CD8-positive, alpha-beta memory T cell (primary cell): ENCODE measurements at regions not wholly inside any gene's neighbourhood (a gene's known extent, or its start where the extent isn't known, plus 50 kb on each side); places are given as distances from the start of the nearest gene placed in this dataset.
"Not testable (repeated sequence)": the region's sequence is repeated elsewhere in the genome, so short reads cannot be mapped to it uniquely, and the experiment has no call there.

Experiments
- CTCF ChIA-PET: fragments of 350-600 bp; sonication (Branson Sonifier 250); formaldehyde crosslinking; loops from one replicate; lab custom pipeline; 2021; ENCODE audit warnings: antibody characterized with exemption; lab: Charles Lee
- POLR2A ChIA-PET: fragments of 350-600 bp; sonication (Branson Sonifier 250); formaldehyde crosslinking; loops from one replicate; lab custom pipeline; 2021; ENCODE audit warnings: antibody characterized with exemption; lab: Charles Lee
- DNase-seq, 5 donors: peaks; one replicate each; pipeline versions ENCODE4 v3.0.0 to v3.0.0-alpha.2; 2020 to 2022; ENCODE audit warnings: mixed read lengths in 1 of 5
- H3K27ac ChIP-seq: one replicate; pipeline ENCODE4 v1.7.0; 2013; ENCODE audit warnings: low read depth, mild to moderate bottlenecking, low read length, moderate library complexity
- H3K27me3 ChIP-seq: 2 replicates; pipeline ENCODE4 v1.7.0; 2013; ENCODE audit warnings: low read length, mild to moderate bottlenecking; ENCODE audit not compliant: insufficient read depth, poor library complexity, severe bottlenecking
- H3K36me3 ChIP-seq: 2 replicates; pipeline ENCODE4 v1.7.0; 2013; ENCODE audit warnings: mild to moderate bottlenecking, low read length, moderate library complexity; ENCODE audit not compliant: insufficient read depth
- H3K4me1 ChIP-seq: 2 replicates; pipeline ENCODE4 v1.7.0; 2013; ENCODE audit warnings: mild to moderate bottlenecking, low read length, moderate library complexity; ENCODE audit not compliant: insufficient read depth
- H3K4me3 ChIP-seq: 2 replicates; pipeline ENCODE4 v1.7.0; 2013; ENCODE audit warnings: mild to moderate bottlenecking, low read length
- H3K9me3 ChIP-seq: 2 replicates; pipeline ENCODE4 v1.7.0; 2013; ENCODE audit warnings: mild to moderate bottlenecking, low read length
- H3K27ac Mint-ChIP-seq, 8 donors: one replicate each; pipeline ENCODE4 v1.8.0; 2020 to 2021; ENCODE audit warnings: mixed read lengths in 8 of 8, mild to moderate bottlenecking in 6 of 8, inconsistent platforms in 3 of 8, moderate library complexity in 3 of 8
- H3K27me3 Mint-ChIP-seq, 2 donors: one replicate each; pipeline ENCODE4 v1.8.0; 2020 to 2021; ENCODE audit warnings: mixed read lengths in 2 of 2, mild to moderate bottlenecking in 1 of 2, moderate library complexity in 1 of 2
- H3K36me3 Mint-ChIP-seq, 3 donors: one replicate each; pipeline ENCODE4 v1.8.0; 2020 to 2021; ENCODE audit warnings: mixed read lengths in 3 of 3, inconsistent platforms in 1 of 3, mild to moderate bottlenecking in 1 of 3
- H3K4me1 Mint-ChIP-seq, 3 donors: one replicate each; pipeline ENCODE4 v1.8.0; 2020 to 2021; ENCODE audit warnings: mixed read lengths in 3 of 3, inconsistent platforms in 1 of 3, mild to moderate bottlenecking in 1 of 3
- H3K4me3 Mint-ChIP-seq, 7 donors: one replicate each; pipeline ENCODE4 v1.8.0; 2020 to 2021; ENCODE audit warnings: mixed read lengths in 7 of 7, mild to moderate bottlenecking in 6 of 7, moderate library complexity in 4 of 7, inconsistent platforms in 2 of 7
- H3K9me3 Mint-ChIP-seq, 5 donors: one replicate each; pipeline ENCODE4 v1.8.0; 2020 to 2022; ENCODE audit warnings: mixed read lengths in 5 of 5, mild to moderate bottlenecking in 3 of 5, moderate library complexity in 2 of 5, inconsistent platforms in 1 of 5

- H3K36me3 Mint-ChIP-seq, H3K27ac Mint-ChIP-seq, H3K36me3 ChIP-seq, H3K9me3 ChIP-seq, H3K27ac ChIP-seq, CTCF ChIA-PET, H3K4me1 ChIP-seq, H3K9me3 Mint-ChIP-seq, H3K27me3 ChIP-seq, H3K27me3 Mint-ChIP-seq, POLR2A ChIA-PET, H3K4me3 ChIP-seq, H3K4me1 Mint-ChIP-seq, H3K4me3 Mint-ChIP-seq: not testable (repeated sequence)
- DNase-seq = peak in 1 of 5 donors; percentile 26
These were observed 5404.8 kb upstream of the TPTE start for GRCh38 chr21:5116344-5117123.

DNA sequence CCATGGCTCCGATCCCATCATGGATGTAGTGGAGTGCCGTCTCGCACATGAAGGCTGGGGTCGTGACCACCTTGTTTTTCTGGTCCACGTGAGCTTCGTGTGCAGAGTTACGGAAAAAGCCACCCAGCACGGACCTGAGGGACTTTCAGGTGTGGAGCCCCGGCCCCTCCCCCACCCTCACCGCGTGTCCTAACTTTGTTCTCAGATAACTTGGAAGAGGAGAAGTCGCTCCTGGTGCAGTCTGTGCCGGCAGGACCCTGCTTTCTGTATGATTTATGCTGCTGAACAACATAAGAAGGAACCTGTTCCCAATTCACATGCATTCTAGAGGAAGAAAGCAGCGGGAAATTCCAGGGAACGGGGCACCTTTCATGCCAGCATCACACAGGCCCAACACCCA, 5404.2 kb upstream of the TPTE start:
- DNase-seq, H3K9me3 Mint-ChIP-seq, H3K27me3 Mint-ChIP-seq, H3K9me3 ChIP-seq, H3K27ac ChIP-seq, H3K27ac Mint-ChIP-seq, H3K27me3 ChIP-seq, H3K4me3 ChIP-seq, H3K36me3 Mint-ChIP-seq, H3K4me3 Mint-ChIP-seq, H3K4me1 ChIP-seq, H3K36me3 ChIP-seq, POLR2A ChIA-PET, CTCF ChIA-PET, H3K4me1 Mint-ChIP-seq: not testable (repeated sequence)

DNA sequence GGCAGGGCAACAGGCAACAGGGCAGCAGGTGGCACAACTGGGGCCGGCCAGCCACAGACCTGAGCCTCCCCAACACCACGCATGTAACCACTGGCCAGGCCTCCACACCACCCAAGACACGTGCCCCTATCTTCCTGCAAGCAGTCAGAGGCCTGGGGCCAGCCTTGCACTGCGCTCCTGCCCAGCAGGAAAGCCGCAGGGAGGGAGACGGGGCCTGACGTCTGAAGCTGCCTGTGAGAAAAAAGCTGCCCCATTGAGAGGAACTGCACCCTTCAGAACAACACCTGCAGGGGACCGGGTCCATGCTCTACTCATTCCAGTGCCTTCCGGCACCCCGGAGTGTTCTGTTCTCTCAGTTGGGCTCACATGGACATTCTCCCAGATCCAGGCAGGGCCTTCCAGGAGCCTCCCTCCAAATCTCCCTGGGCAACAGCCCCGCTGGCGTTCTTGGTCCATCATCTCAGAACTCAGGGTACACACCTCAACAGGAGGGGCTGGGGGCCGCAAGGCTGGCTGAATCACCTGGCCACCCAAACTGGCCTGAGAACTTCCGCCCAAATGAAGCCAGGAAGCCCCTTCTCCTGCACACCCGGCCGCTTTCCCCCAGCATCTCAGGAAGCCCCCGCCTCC, 5403.6 kb upstream of the TPTE start:
- POLR2A ChIA-PET, H3K36me3 ChIP-seq, H3K27ac ChIP-seq, CTCF ChIA-PET, H3K9me3 Mint-ChIP-seq, H3K27me3 ChIP-seq, H3K9me3 ChIP-seq, H3K4me1 ChIP-seq, H3K4me3 ChIP-seq, H3K4me1 Mint-ChIP-seq, H3K27me3 Mint-ChIP-seq, H3K36me3 Mint-ChIP-seq: not testable (repeated sequence)
- peak in 4 of 5 donors; percentile 16 to 55 (median 32) for DNase-seq
- H3K4me3 Mint-ChIP-seq = peak overlapping the region in 2 of 7 donors; percentile 34 to 35
- H3K27ac Mint-ChIP-seq = peak overlapping the region in 2 of 8 donors; percentile 39 to 75

- peak; percentile 52 to 80 (median 62) for DNase-seq
- POLR2A ChIA-PET, H3K27ac Mint-ChIP-seq, H3K4me3 Mint-ChIP-seq, H3K9me3 ChIP-seq, H3K27me3 ChIP-seq, H3K36me3 Mint-ChIP-seq, H3K4me1 Mint-ChIP-seq, CTCF ChIA-PET, H3K4me3 ChIP-seq, H3K27ac ChIP-seq, H3K9me3 Mint-ChIP-seq, H3K27me3 Mint-ChIP-seq, H3K36me3 ChIP-seq, H3K4me1 ChIP-seq: not testable (repeated sequence)
These were observed 5403.1 kb upstream of the TPTE start for GRCh38 chr21:5118296-5118679.

GRCh38 chr21:5119179-5119578, 5402.2 kb upstream of the TPTE start:
- H3K27me3 Mint-ChIP-seq, H3K4me1 Mint-ChIP-seq, H3K9me3 ChIP-seq, H3K4me1 ChIP-seq, H3K27ac ChIP-seq, H3K9me3 Mint-ChIP-seq, H3K27me3 ChIP-seq, H3K4me3 ChIP-seq, H3K4me3 Mint-ChIP-seq, CTCF ChIA-PET, POLR2A ChIA-PET, H3K36me3 Mint-ChIP-seq, H3K36me3 ChIP-seq: not testable (repeated sequence)
- peak overlapping the region in 2 of 8 donors; percentile 56 to 58 for H3K27ac Mint-ChIP-seq
- DNase-seq = peak in 1 of 5 donors; percentile 16

- H3K27ac ChIP-seq, H3K9me3 Mint-ChIP-seq, H3K27ac Mint-ChIP-seq, H3K27me3 Mint-ChIP-seq, CTCF ChIA-PET, H3K27me3 ChIP-seq, H3K36me3 ChIP-seq, H3K36me3 Mint-ChIP-seq, H3K9me3 ChIP-seq, H3K4me3 ChIP-seq, H3K4me1 ChIP-seq, H3K4me1 Mint-ChIP-seq, POLR2A ChIA-PET: not testable (repeated sequence)
- H3K4me3 Mint-ChIP-seq = peak overlapping the region in 1 of 7 donors; percentile 34
- peak in 1 of 5 donors; percentile 13 for DNase-seq
These were observed 5400.0 kb upstream of the TPTE start for GRCh38 chr21:5121399-5121798.

GRCh38 chr21:5121849-5122248, 5399.5 kb upstream of the TPTE start:
- H3K27me3 Mint-ChIP-seq, H3K27ac ChIP-seq, H3K4me1 Mint-ChIP-seq, CTCF ChIA-PET, H3K9me3 ChIP-seq, H3K36me3 Mint-ChIP-seq, H3K27me3 ChIP-seq, H3K4me3 ChIP-seq, H3K4me1 ChIP-seq, POLR2A ChIA-PET, DNase-seq, H3K9me3 Mint-ChIP-seq, H3K36me3 ChIP-seq: not testable (repeated sequence)
- Mint-ChIP-seq H3K4me3 (peak overlapping the region in 1 of 7 donors; percentile 27), H3K27ac (peak overlapping the region in 5 of 8 donors; percentile 66 to 93 (median 81))

DNA sequence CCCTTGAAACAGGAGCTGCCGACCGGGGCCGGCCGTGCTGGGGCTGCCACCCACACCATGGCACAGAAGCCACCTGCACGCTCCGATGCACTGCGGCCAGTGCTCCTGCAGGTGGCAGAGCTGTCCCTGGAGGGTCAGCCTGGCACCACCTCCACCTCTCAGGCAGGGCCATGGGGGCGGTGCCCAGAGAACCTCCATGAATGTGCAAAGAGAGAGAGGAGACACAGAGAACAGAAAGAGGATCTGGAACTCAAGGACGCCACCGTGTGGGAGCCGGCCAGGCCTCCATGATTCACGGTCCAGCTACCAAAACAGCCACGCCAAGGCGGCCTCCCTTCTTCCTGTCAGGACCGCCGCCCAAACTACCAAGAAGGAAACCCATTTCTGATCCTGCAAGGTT, 5397.7 kb upstream of the TPTE start:
- peak overlapping the region in 1 of 8 donors; percentile 62 for H3K27ac Mint-ChIP-seq
- H3K27ac ChIP-seq, POLR2A ChIA-PET, H3K27me3 ChIP-seq, H3K27me3 Mint-ChIP-seq, H3K9me3 Mint-ChIP-seq, H3K36me3 Mint-ChIP-seq, H3K4me1 ChIP-seq, H3K9me3 ChIP-seq, H3K4me1 Mint-ChIP-seq, H3K4me3 Mint-ChIP-seq, CTCF ChIA-PET, H3K4me3 ChIP-seq, H3K36me3 ChIP-seq: not testable (repeated sequence)
- peak; percentile 56 to 79 (median 63) for DNase-seq
